Glutamatergic neuron (in vitro differentiated cells): ENCODE measurements at regions not wholly inside any gene's neighbourhood (a gene's known extent, or its start where the extent isn't known, plus 50 kb on each side); places are given as distances from the start of the nearest gene placed in this dataset.

Experiments used
- DNase-seq: peaks from one replicate; pipeline ENCODE4 v3.0.0; 2022
- H3K27ac Mint-ChIP-seq: one replicate; pipeline ENCODE4 v1.8.0; 2020; ENCODE audit warnings: mild to moderate bottlenecking, mixed read lengths, inconsistent platforms; ENCODE audit not compliant: unreplicated experiment
- H3K27me3 Mint-ChIP-seq: one replicate; pipeline ENCODE4 v1.8.0; 2020; ENCODE audit warnings: mild to moderate bottlenecking, moderate library complexity, mixed read lengths, inconsistent platforms; ENCODE audit not compliant: unreplicated experiment
- H3K36me3 Mint-ChIP-seq: one replicate; pipeline ENCODE4 v1.8.0; 2020; ENCODE audit warnings: mild to moderate bottlenecking, mixed read lengths, inconsistent platforms; ENCODE audit not compliant: unreplicated experiment
- H3K4me1 Mint-ChIP-seq: one replicate; pipeline ENCODE4 v1.8.0; 2020; ENCODE audit warnings: mild to moderate bottlenecking, low read depth, mixed read lengths, inconsistent platforms; ENCODE audit not compliant: unreplicated experiment
- H3K4me3 Mint-ChIP-seq: one replicate; pipeline ENCODE4 v1.8.0; 2020; ENCODE audit warnings: mild to moderate bottlenecking, mixed read lengths, inconsistent platforms; ENCODE audit not compliant: unreplicated experiment
- H3K9me3 Mint-ChIP-seq: one replicate; pipeline ENCODE4 v1.8.0; 2020; ENCODE audit warnings: mild to moderate bottlenecking, moderate library complexity, mixed read lengths, inconsistent platforms; ENCODE audit not compliant: unreplicated experiment
- TF ChIP-seq, protein P1 (sequence below): fragments of 200-600 bp; sonication (generic); IDR thresholded peaks from one replicate; pipeline ENCODE4 v1.5.0; 2021; ENCODE audit not compliant: partially characterized antibody, unreplicated experiment

DNA sequence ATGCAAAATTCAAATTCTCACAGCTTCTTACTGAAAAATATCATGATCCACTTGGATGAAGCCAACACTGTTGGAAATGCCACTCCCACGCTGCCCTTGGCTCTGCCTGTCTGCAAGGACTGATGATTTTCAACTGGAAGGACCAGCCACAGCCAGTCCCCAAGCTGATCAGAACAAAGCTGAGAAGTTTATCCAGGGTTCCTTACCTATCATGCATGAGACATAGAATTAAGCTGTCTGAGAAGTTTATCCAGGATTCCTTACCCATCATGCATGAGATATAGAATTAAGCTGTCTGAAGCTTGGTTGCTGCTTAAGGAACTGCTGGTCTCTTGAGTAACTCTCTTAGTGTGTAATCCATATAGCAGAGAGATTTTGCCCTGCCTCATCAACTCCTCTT is 159.8 kb upstream of the TMEM260 start:
- DNase-seq, result no peak
- H3K9me3 Mint-ChIP-seq, result no peaks in the 10 kb centered on the region
- no peak overlapping the region for H3K4me3 Mint-ChIP-seq
- no peak overlapping the region for H3K27ac Mint-ChIP-seq
- no peaks in the 10 kb centered on the region for H3K36me3 Mint-ChIP-seq
- H3K27me3 Mint-ChIP-seq, result peaks cover 1% of the 10 kb centered on the region
- TF ChIP-seq, protein P1, sequence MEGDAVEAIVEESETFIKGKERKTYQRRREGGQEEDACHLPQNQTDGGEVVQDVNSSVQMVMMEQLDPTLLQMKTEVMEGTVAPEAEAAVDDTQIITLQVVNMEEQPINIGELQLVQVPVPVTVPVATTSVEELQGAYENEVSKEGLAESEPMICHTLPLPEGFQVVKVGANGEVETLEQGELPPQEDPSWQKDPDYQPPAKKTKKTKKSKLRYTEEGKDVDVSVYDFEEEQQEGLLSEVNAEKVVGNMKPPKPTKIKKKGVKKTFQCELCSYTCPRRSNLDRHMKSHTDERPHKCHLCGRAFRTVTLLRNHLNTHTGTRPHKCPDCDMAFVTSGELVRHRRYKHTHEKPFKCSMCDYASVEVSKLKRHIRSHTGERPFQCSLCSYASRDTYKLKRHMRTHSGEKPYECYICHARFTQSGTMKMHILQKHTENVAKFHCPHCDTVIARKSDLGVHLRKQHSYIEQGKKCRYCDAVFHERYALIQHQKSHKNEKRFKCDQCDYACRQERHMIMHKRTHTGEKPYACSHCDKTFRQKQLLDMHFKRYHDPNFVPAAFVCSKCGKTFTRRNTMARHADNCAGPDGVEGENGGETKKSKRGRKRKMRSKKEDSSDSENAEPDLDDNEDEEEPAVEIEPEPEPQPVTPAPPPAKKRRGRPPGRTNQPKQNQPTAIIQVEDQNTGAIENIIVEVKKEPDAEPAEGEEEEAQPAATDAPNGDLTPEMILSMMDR, result no peak
- peaks cover 3% of the 10 kb centered on the region for H3K4me1 Mint-ChIP-seq

DNA sequence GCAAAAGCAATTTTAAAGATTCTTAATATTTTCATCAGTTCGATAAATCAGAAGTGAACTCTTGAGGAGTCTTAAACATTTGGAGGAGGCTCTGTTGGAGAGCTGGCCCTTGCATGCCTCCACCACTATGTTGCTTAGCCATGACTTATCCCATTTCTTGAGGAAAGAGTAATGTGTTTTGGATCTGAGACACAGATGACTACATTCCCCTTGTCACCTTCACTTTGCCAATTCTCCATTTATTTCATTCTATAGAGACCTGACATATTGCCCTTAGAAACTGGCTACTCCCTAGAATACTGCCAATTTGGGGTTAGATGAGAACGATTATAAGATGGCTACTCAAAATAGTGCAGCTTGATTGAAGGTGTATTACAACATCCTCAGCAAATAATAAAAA is 157.4 kb upstream of the TMEM260 start:
- DNase-seq, result no peak
- H3K4me3 Mint-ChIP-seq, result no peak overlapping the region
- H3K27me3 Mint-ChIP-seq, result no peaks in the 10 kb centered on the region
- no peaks in the 10 kb centered on the region for H3K9me3 Mint-ChIP-seq
- TF ChIP-seq, protein P1, result no peak
- no peak overlapping the region for H3K27ac Mint-ChIP-seq
- peaks cover 3% of the 10 kb centered on the region for H3K4me1 Mint-ChIP-seq
- H3K36me3 Mint-ChIP-seq, result no peaks in the 10 kb centered on the region

DNA sequence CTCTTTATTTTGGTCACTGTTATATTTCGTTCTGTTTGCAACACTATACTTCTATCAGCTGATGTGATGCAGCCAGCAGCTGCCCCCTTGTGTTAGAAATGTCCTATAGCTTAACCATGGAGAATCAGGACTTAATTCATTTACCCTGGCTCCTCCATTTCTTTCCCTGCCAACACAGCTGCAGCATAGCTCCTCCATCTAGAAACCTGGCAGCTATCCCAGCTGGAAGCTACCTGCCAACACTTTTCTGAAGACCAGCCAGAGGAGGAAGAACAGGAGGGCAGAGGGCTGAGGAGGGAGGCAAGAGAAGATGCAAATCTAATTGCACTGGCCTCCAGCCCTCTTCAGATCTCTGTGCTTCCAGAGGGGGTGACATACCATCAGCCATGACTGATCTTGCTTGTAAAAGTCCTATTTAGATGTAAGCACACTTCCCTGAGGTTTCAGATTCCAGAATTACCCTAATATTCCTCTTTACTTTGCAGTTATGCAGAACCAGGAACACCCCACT is 156.8 kb upstream of the TMEM260 start:
- H3K27me3 Mint-ChIP-seq, result no peaks in the 10 kb centered on the region
- no peak overlapping the region for H3K4me3 Mint-ChIP-seq
- H3K4me1 Mint-ChIP-seq, result peaks cover 3% of the 10 kb centered on the region
- TF ChIP-seq, protein P1, result peak; percentile 51
- no peak overlapping the region for H3K27ac Mint-ChIP-seq
- no peaks in the 10 kb centered on the region for H3K9me3 Mint-ChIP-seq
- no peaks in the 10 kb centered on the region for H3K36me3 Mint-ChIP-seq
- peak; percentile 35 for DNase-seq

DNA sequence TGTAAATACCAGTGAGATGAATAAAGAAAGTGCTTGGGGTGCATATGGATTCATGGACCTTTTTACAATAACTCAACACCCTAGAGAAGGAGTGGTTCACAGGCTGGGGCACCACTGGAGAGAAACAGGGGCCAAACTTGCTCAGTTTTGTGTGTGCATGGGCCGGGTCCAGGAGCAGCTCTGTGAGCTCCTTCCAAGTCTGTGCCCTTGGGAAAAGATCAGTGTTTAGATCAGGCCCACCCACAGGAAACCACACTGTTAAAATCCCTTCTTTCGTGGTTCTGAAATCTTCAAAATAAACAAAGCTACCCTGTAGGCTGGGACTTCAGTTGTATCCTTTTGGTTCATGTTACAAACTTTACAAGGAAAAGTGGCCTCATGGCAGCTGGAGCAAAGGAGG is 156.1 kb upstream of the TMEM260 start:
- no peak for DNase-seq
- TF ChIP-seq, protein P1, result no peak
- peaks cover 3% of the 10 kb centered on the region for H3K4me1 Mint-ChIP-seq
- H3K4me3 Mint-ChIP-seq, result no peak overlapping the region
- no peaks in the 10 kb centered on the region for H3K36me3 Mint-ChIP-seq
- H3K27me3 Mint-ChIP-seq, result no peaks in the 10 kb centered on the region
- H3K27ac Mint-ChIP-seq, result no peak overlapping the region
- no peaks in the 10 kb centered on the region for H3K9me3 Mint-ChIP-seq

DNA sequence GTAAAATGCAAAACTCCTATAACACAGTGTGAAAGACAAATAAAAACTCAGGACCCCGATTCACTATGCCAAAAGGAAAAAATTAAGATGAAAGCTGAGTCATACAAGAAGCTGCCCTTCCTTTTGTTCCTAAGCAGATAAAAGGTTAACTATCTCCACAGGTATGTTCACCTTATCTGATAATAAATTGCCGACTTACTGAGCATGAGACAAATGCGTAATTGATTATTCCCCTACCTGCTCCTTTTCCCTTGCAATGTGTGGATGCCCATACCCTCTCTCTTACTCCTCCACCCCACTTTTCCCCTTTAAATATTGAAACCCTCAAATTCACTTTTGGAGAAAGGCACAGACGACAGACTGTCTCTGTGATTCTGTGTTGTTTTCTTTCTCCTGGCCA is 148.6 kb upstream of the TMEM260 start:
- DNase-seq, result no peak
- no peaks in the 10 kb centered on the region for H3K4me1 Mint-ChIP-seq
- TF ChIP-seq, protein P1, result no peak
- H3K36me3 Mint-ChIP-seq, result no peaks in the 10 kb centered on the region
- peaks cover 2% of the 10 kb centered on the region for H3K9me3 Mint-ChIP-seq
- H3K27ac Mint-ChIP-seq, result no peak overlapping the region
- H3K4me3 Mint-ChIP-seq, result no peak overlapping the region
- no peaks in the 10 kb centered on the region for H3K27me3 Mint-ChIP-seq
